Mesodermal cell (in vitro differentiated cells): ENCODE measurements at regions not wholly inside any gene's neighbourhood (a gene's known extent, or its start where the extent isn't known, plus 50 kb on each side); places are given as distances from the start of the nearest gene placed in this dataset.
"Not testable (repeated sequence)": the region's sequence is repeated elsewhere in the genome, so short reads cannot be mapped to it uniquely, and the experiment has no call there.

Experiments used
- H3K27ac ChIP-seq: 2 replicates; pipeline ENCODE4 v1.7.0; 2013; ENCODE audit warnings: mild to moderate bottlenecking, low read depth, low read length, moderate library complexity; ENCODE audit not compliant: severe bottlenecking
- H3K36me3 ChIP-seq: 2 replicates; pipeline ENCODE4 v1.7.1; 2013; ENCODE audit warnings: mild to moderate bottlenecking, low read length, moderate library complexity; ENCODE audit not compliant: control insufficient read depth, insufficient read depth
- H3K4me1 ChIP-seq: one replicate; pipeline ENCODE4 v1.7.1; 2013; ENCODE audit warnings: mild to moderate bottlenecking, low read length; ENCODE audit not compliant: insufficient read depth, control insufficient read depth, poor library complexity, severe bottlenecking
- H3K4me3 ChIP-seq: 2 replicates; pipeline ENCODE4 v1.7.0; 2013; ENCODE audit warnings: low read length, control low read depth, mild to moderate bottlenecking; ENCODE audit not compliant: insufficient read depth, poor library complexity, severe bottlenecking; ENCODE audit errors: extremely low read depth
- H3K9me3 ChIP-seq: 2 replicates; pipeline ENCODE4 v1.7.1; 2013; ENCODE audit warnings: mild to moderate bottlenecking, low read length, moderate library complexity; ENCODE audit not compliant: control insufficient read depth
- WGBS, 2 experiments: methylation state at CpG; one replicate each; pipeline ENCODE4 v1.1.5; 2013; ENCODE audit warnings: missing lambda C conversion rate in 2 of 2; ENCODE audit not compliant: insufficient coverage in 2 of 2; 5-methylcytosine and 5-hydroxymethylcytosine counted together

DNA sequence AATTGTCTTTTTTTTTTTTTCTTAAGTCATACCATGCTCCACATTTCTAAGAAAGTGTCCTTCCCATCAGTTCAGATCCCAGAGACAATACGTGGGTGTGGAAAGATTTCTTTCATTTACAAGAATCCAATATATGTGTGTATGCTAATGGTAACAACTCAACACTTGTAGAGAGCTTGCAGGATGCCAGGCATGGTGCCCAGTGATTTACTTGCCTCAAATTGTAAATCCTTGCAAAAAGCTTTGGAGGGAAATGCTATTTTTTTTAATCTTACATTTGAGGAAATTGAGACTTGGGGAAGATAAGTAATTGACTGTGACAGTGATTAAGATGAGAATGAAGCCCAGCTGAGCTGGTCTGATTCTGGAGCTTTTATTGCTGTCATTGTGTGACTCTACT lies 1264.6 kb upstream of the SEL1L start:
- H3K9me3 ChIP-seq, result no peaks in the 10 kb centered on the region
- H3K4me1 ChIP-seq, result no peaks in the 10 kb centered on the region
- no peak overlapping the region for H3K27ac ChIP-seq
- no peaks in the 10 kb centered on the region for H3K36me3 ChIP-seq
- no peak overlapping the region for H3K4me3 ChIP-seq
- no CpG with 5 or more reads among the region's 1 CpG for WGBS, 2 experiments

DNA sequence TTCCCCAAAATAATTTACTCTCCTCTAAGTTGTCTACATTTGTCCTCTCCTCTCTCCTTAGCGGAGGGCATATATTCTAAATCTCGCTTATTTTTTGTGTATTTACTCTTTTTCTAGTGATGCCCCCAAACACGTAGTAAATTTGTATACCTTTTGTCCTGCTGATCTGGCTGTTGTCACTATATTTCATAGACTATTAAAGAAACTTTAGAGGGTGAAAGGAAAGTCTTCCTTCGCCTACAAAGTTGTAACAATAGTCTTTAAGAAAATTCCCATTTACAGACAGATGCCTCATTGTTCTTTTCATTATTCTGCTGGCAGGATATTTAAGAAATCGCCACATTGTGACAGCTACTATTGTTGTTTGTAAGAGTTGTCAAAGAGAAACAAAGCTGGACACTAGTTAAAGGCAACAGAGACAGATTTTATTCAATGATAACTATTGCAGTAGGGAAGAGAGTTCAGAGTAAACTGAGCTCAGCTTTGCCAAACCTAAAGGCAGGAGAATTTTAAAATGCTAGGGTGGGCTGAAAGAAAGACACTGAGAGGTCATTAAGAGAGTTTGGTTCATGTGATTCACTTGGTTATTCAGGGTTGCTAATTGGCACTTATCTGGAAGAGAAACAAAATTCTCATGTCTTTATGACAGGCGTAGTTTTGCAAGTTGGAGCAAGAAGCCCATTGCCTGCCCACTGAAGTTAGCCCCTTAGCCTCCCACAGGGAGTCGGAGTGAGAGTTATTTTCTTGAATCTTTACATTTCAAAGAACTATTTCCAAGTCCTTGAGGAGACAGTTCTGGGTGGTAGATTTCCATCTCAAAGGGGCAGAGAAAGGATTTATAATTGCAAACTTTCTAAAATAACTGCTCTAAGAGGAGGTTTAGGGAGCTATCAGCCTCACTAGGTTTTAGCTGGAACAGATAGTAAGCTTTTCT lies 1272.5 kb upstream of the SEL1L start:
- no peak overlapping the region for H3K4me3 ChIP-seq
- H3K4me1 ChIP-seq, result no peaks in the 10 kb centered on the region
- H3K36me3 ChIP-seq, result no peaks in the 10 kb centered on the region
- WGBS, 2 experiments, result 50% methylated on average over 1 of the region's 7 CpGs; no CpG with 5 or more reads in 1 of the 2 experiments
- no peak overlapping the region for H3K27ac ChIP-seq
- H3K9me3 ChIP-seq, result no peaks in the 10 kb centered on the region

DNA sequence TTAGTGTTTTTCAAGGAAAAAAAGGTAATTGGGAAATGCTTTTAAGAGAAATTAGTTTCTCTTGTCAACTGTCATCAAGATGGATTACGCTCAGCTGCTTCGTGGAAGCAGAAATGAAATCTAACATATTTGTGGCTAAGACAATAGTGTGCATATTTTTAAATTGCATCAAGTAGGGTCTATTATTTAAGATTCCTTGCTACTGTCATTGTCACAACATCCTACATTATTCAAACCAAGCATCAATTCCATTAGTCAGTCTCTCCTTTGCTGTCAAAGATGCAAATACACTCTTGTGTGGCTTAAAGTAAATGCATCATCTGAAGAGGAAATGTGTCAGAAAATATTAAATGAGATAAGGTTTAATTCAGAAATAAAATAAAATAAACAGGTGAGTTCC lies 1277.6 kb upstream of the SEL1L start:
- 100% methylated on average over 1 of the region's 2 CpGs; no CpG with 5 or more reads in 1 of the 2 experiments for WGBS, 2 experiments
- H3K36me3 ChIP-seq, result no peaks in the 10 kb centered on the region
- H3K9me3 ChIP-seq, result no peaks in the 10 kb centered on the region
- H3K4me3 ChIP-seq, result no peak overlapping the region
- H3K4me1 ChIP-seq, result no peaks in the 10 kb centered on the region
- no peak overlapping the region for H3K27ac ChIP-seq

- 80 to 91% methylated on average over 2 to 11 of the region's 28 CpGs for WGBS, 2 experiments
- H3K36me3 ChIP-seq, H3K4me1 ChIP-seq, H3K27ac ChIP-seq, H3K9me3 ChIP-seq, H3K4me3 ChIP-seq: not testable (repeated sequence)
Measured at GRCh38 chr14:82814339-82814738, 1280.7 kb upstream of the SEL1L start.

- 88% methylated on average over 1 of the region's 4 CpGs; no CpG with 5 or more reads in 1 of the 2 experiments for WGBS, 2 experiments
- Histone ChIP-seq H3K9me3 (no peaks in the 10 kb centered on the region), H3K4me1 (no peaks in the 10 kb centered on the region), H3K27ac (no peak overlapping the region), H3K4me3 (no peak overlapping the region), H3K36me3 (no peaks in the 10 kb centered on the region)
Measured at GRCh38 chr14:82830596-82830995, 1296.9 kb upstream of the SEL1L start.

DNA sequence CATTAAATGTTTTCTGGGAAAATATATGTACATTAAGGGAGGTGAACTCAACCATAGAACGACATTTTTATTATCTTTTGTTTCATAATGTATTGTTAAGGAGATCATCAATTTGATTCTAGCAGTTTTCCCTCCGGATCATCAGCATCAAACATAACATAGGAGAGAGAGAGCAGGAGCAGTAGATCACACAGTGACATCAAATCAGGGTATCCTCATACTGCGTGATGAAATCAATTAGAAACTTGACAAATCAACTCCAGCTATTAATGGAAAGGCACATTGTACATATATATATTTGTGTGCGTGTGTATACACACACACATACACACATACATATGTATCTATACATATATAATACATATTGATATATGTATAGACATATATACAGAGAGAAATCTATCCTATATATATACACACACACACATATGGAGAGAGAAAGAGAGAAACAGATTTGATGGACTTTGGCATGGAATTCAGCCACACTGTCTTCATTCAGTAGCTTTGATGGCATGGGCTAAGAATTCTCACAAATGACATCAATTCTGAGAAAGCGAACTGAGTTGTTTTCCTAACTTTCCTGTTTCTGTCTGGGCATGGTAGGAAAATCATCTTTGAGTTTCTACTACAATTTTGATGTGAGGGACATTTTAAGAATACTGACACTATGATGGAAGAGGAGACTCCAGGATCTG lies 1302.8 kb upstream of the SEL1L start:
- no peaks in the 10 kb centered on the region for H3K4me1 ChIP-seq
- H3K36me3 ChIP-seq, result no peaks in the 10 kb centered on the region
- no peak overlapping the region for H3K27ac ChIP-seq
- WGBS, 2 experiments, result 100% methylated on average over 1 of the region's 5 CpGs; no CpG with 5 or more reads in 1 of the 2 experiments
- no peaks in the 10 kb centered on the region for H3K9me3 ChIP-seq
- H3K4me3 ChIP-seq, result no peak overlapping the region

DNA sequence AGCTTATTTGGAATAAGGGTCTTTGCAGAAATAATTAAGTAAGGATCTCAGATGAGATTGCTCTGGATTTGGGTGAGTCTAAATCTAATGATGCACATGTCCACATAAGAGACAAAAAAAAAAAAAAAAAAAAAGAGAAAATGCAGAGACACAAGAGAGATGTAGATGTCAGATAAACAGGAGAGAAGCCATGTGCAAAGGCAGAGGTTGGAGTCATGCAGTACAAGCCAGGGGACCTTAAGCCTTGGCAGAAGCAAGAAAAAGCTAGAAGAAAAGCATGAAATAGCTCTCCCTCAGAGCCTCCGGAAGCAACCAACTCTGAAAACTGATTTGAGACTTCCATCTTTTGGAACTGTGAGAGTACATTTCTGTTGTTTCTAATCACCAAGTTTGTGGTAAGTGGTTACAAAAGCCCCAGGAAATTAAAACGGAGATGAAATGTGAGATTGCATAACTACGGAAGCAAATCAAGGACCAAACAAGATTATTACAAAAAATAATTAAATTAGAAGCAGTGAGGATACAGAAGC lies 1304.0 kb upstream of the SEL1L start:
- no peak overlapping the region for H3K4me3 ChIP-seq
- no peak overlapping the region for H3K27ac ChIP-seq
- H3K9me3 ChIP-seq, result no peaks in the 10 kb centered on the region
- H3K36me3 ChIP-seq, result no peaks in the 10 kb centered on the region
- WGBS, 2 experiments, result no CpG with 5 or more reads among the region's 3 CpGs
- H3K4me1 ChIP-seq, result no peaks in the 10 kb centered on the region

GRCh38 chr14:82850576-82850975 lies 1316.9 kb upstream of the SEL1L start:
- no peak overlapping the region for H3K4me3 ChIP-seq
- no peaks in the 10 kb centered on the region for H3K4me1 ChIP-seq
- H3K27ac ChIP-seq, result no peak overlapping the region
- no peaks in the 10 kb centered on the region for H3K36me3 ChIP-seq
- no peaks in the 10 kb centered on the region for H3K9me3 ChIP-seq
- 80% methylated on average over 1 to 2 of the region's 3 CpGs for WGBS, 2 experiments

GRCh38 chr14:82854131-82854530 lies 1320.5 kb upstream of the SEL1L start:
- 40% methylated on average over 1 of the region's 4 CpGs; no CpG with 5 or more reads in 1 of the 2 experiments for WGBS, 2 experiments
- H3K4me3 ChIP-seq, result no peak overlapping the region
- H3K27ac ChIP-seq, result no peak overlapping the region

DNA sequence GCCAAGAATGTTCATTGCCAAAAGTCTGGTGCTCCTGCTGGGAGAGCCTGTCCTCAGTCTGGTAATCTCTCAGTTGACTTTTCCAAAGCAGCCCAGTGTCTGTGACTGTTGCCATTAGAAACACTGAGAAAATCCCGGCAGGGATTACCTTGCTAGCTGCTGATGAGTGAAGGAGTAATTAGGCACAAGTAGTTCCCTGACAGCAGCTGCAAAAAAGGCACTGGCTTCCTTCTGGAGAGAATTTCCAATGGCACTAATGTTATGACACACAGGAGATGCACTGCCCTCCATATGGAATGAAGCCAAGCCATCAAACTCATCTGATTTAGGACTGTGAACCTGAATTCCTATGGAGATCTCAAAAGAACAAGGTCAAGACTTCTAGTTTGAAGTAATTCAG lies 1321.2 kb upstream of the SEL1L start:
- 44 to 57% methylated on average over 1 of the region's 1 CpG for WGBS, 2 experiments
- no peaks in the 10 kb centered on the region for H3K9me3 ChIP-seq
- no peaks in the 10 kb centered on the region for H3K36me3 ChIP-seq
- no peak overlapping the region for H3K4me3 ChIP-seq
- H3K4me1 ChIP-seq, result no peaks in the 10 kb centered on the region
- H3K27ac ChIP-seq, result no peak overlapping the region

More at GRCh38 chr14:82854131-82854530, 1320.5 kb upstream of the SEL1L start:
- H3K36me3 ChIP-seq, result no peaks in the 10 kb centered on the region
- no peaks in the 10 kb centered on the region for H3K9me3 ChIP-seq
- H3K4me1 ChIP-seq, result no peaks in the 10 kb centered on the region
